GM12872 (cell line): ENCODE measurements at regions not wholly inside any gene's neighbourhood (a gene's known extent, or its start where the extent isn't known, plus 50 kb on each side); places are given as distances from the start of the nearest gene placed in this dataset.

Source experiments
- TF ChIP-seq, protein P1 (sequence below): IDR thresholded peaks from 3 replicates; pipeline ENCODE4 v1.5.1; 2011; ENCODE audit warnings: low read depth, mild to moderate bottlenecking, low read length, moderate library complexity; ENCODE audit not compliant: insufficient read depth

GRCh38 chr13:53200498-53201453 lies 172.2 kb downstream of the OLFM4 start:
- TF ChIP-seq, protein P1, sequence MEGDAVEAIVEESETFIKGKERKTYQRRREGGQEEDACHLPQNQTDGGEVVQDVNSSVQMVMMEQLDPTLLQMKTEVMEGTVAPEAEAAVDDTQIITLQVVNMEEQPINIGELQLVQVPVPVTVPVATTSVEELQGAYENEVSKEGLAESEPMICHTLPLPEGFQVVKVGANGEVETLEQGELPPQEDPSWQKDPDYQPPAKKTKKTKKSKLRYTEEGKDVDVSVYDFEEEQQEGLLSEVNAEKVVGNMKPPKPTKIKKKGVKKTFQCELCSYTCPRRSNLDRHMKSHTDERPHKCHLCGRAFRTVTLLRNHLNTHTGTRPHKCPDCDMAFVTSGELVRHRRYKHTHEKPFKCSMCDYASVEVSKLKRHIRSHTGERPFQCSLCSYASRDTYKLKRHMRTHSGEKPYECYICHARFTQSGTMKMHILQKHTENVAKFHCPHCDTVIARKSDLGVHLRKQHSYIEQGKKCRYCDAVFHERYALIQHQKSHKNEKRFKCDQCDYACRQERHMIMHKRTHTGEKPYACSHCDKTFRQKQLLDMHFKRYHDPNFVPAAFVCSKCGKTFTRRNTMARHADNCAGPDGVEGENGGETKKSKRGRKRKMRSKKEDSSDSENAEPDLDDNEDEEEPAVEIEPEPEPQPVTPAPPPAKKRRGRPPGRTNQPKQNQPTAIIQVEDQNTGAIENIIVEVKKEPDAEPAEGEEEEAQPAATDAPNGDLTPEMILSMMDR, result no peak

GRCh38 chr13:53201454-53202225 lies 173.0 kb downstream of the OLFM4 start:
- TF ChIP-seq, protein P1, result no peak

DNA sequence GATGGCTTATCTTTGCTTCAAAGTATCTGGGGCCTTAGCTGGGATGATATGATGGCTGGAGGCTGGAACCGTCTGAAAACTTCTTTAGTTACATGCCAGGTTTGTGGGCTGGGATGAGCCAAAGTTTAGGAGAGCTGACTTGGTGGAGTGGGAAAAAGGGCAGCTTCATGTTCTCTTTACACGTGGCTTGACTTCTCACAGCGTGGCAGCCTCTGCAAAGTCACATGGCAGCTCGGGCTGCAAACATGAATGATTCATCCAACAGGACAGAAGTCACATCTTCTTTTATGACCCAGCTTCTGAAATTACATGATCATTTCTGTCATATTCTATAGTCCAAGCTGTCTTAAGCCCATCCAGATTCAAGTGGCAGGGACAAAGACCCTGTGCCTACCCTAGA lies 176.0 kb downstream of the OLFM4 start:
- TF ChIP-seq, protein P1, result no peak

- TF ChIP-seq, protein P1, result peak; percentile 37; the same call in 1 of the 3 replicates
These were observed 177.8 kb downstream of the OLFM4 start for GRCh38 chr13:53206455-53206854.

DNA sequence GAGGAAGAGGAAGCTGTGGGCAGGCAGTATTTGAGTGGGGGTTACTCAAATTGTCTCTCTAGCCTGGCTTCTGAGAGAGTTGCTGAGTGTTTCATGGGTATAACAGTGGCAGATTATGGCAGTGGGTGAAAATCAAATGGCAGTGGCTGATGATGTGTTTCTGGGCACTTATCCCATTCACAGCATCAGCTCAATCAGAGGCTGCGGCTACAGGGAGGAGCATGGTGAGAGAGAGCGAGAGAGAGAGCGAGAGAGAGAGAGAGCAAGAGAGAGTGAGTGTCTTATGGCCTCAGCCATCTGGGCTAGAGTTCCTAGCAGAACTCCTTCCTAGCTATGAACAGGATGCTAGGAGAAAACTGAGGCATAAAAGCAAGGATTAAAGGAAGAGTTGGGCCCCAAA lies 178.9 kb downstream of the OLFM4 start:
- TF ChIP-seq, protein P1, result no peak

GRCh38 chr13:53214433-53214832 lies 185.8 kb downstream of the OLFM4 start:
- TF ChIP-seq, protein P1, result no peak

DNA sequence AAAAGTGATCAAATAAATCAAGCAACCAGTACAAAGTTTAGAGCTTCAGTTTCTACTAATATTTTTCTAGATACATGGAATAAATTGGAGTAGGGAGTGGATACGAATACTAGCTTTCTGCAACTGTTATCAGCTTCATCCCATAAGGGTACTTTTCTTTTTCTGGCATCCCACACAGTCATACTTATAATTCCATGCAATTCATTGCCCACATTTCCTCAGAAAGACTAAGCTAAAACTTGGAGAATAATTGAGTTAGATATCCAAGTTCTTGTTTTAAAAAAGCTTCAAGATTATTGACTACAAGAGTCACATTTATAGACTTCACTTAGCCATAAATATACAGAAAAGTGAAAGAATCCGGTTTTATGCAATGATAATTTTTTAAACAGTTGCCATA lies 186.9 kb downstream of the OLFM4 start:
- TF ChIP-seq, protein P1, result no peak
